Cardiac muscle cell (in vitro differentiated cells and primary cell): ENCODE measurements at regions not wholly inside any gene's neighbourhood (a gene's known extent, or its start where the extent isn't known, plus 50 kb on each side); places are given as distances from the start of the nearest gene placed in this dataset.
"Not testable (repeated sequence)": the region's sequence is repeated elsewhere in the genome, so short reads cannot be mapped to it uniquely, and the experiment has no call there.

Experiments
- DNase-seq, 2 donors: peaks; one replicate each; pipeline versions ENCODE4 v3.0.0 to v3.0.0-alpha.2; 2010 to 2017; ENCODE audit warnings: low read depth in 1 of 2, low spot score in 1 of 2
- H3K27ac ChIP-seq: fragments of 200-600 bp; sonication (generic); 2 replicates; pipeline ENCODE4 v1.5.1; 2016
- H3K27me3 ChIP-seq: fragments of 200-600 bp; sonication (generic); 2 replicates; pipeline ENCODE4 v1.6.0; 2016; ENCODE audit warnings: control low read depth
- H3K36me3 ChIP-seq: fragments of 200-600 bp; sonication (generic); 2 replicates; pipeline ENCODE4 v1.5.1; 2016; ENCODE audit warnings: control low read depth
- H3K4me1 ChIP-seq: fragments of 200-600 bp; sonication (generic); 2 replicates; pipeline ENCODE4 v1.8.1; 2017; ENCODE audit warnings: low read depth, mild to moderate bottlenecking, mixed run types
- H3K4me3 ChIP-seq: fragments of 200-600 bp; sonication (generic); 2 replicates; pipeline ENCODE4 v1.5.1; 2016; ENCODE audit warnings: mild to moderate bottlenecking
- H3K9me3 ChIP-seq: fragments of 200-600 bp; sonication (generic); 2 replicates; pipeline ENCODE4 v1.5.1; 2017; ENCODE audit warnings: low read depth, mild to moderate bottlenecking, control low read depth
- CTCF ChIP-seq: IDR thresholded peaks from 2 replicates; pipeline ENCODE4 v1.5.1; 2012; ENCODE audit warnings: low read depth, mild to moderate bottlenecking, low read length

DNA sequence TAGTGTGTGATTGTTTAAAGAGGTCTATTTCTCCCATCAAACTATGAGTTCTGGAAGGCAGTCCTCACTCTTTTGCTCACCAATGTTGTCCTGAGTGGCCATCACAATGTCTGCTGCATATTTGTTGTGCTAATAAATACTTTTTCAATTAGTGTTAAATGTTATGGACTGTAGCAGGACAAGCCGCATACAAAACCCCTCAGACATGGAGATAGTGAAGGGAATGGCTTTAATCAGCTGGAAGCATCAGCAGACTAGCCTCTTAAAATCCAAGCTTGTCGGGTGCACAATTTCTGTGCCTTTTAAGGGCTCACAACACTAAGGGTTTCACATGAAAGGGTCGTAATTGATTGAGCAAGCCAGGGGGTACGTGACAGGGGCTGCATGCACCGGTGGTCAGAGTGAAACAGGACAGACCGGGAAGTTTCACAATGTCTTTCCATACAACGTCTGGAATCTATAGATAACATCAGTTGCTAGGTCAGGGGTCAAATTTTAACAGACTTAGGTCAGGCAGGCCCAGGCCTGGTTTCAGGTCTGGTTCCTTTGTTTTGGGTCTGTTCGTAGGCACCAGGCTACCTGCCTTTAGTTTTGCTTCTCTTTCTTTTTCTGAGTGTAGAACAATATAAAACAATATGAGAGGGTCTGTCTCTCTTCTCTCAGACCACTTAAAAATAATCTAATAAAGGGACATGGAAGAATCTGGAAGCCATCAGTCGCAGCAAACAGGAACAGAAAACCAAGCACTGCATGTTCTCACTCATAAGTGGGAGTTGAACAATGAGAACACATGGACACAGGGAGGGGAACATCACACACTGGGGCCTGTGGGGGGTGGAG, 327.6 kb upstream of the HTR1E start:
- H3K9me3 ChIP-seq, result no peaks in the 10 kb centered on the region
- TF ChIP-seq CTCF, result no peak
- H3K36me3 ChIP-seq, result no peaks in the 10 kb centered on the region
- H3K27ac ChIP-seq, result peak overlapping the region; percentile 79
- H3K27me3 ChIP-seq, result no peaks in the 10 kb centered on the region
- H3K4me3 ChIP-seq, result no peak overlapping the region
- peaks cover 16% of the 10 kb centered on the region for H3K4me1 ChIP-seq
- peak in 1 of 2 donors; percentile 39 for DNase-seq

DNA sequence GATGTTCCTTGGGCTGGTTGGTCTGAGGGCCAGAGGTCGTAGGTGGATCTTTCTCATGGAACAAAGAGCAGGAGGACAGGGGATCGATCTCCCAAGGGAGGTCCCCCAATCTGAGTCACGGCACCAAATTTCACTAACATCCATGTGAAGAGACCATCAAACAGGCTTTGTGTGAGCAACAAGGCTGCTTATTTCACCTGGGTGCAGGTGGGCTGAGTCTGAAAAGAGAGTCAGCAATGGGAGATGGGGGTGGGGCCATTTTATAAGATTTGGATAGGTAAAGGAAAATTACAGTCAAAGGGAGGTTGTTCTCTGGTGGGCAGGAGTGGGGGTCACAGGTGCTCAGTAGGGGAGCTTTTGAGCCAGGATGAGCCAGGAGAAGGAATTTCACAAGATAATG, 334.0 kb upstream of the HTR1E start:
- not testable (repeated sequence) for H3K9me3 ChIP-seq, H3K27me3 ChIP-seq, H3K27ac ChIP-seq, H3K4me1 ChIP-seq, H3K4me3 ChIP-seq, DNase-seq, H3K36me3 ChIP-seq

- H3K27me3 ChIP-seq, H3K36me3 ChIP-seq, H3K4me1 ChIP-seq, DNase-seq, H3K27ac ChIP-seq, H3K4me3 ChIP-seq, H3K9me3 ChIP-seq: not testable (repeated sequence)
Measured at GRCh38 chr6:86602093-86602492, 335.2 kb upstream of the HTR1E start.

DNA sequence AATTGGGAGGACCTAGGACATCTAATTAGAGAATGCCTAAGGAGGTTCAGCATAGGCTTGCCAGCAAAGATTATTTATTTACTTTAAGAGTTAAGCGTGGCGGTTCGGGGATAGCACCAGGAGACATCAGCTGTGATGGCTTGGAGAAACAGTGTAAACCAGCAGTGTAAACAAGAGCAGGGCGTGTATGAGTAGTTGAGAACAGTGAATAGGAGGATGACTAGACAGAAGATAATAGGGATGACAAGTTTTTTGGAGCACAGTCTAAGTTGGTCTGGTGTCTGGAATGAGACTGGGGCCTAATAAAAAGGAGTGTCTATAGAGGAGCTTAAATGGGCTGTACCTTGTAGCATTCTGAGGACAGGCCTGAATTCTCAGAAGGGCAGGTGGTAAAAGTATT, 338.4 kb upstream of the HTR1E start:
- H3K27ac ChIP-seq, H3K27me3 ChIP-seq, H3K4me1 ChIP-seq, DNase-seq, H3K36me3 ChIP-seq, H3K9me3 ChIP-seq, H3K4me3 ChIP-seq: not testable (repeated sequence)

DNA sequence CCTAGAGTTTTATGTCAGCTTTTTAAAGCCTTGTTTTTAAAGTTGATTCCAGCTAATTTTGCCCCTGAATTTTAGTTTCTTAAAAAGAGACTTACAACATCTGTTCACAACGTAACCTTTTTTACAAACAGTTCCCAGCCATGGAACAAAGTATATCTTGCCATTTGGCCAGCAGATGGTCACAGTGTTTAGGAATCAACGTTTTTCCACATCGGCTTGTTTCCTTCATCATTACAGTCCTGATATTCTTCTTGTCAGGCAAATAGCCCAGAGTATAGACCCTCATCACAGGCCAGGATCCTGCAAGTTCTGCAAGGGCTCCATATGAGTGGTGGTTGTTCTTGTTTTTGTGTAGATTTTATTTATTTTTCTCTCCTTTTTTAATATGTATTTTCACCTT, 341.7 kb upstream of the HTR1E start:
- no peaks in the 10 kb centered on the region for H3K36me3 ChIP-seq
- TF ChIP-seq CTCF, result no peak
- H3K9me3 ChIP-seq, result no peaks in the 10 kb centered on the region
- H3K27me3 ChIP-seq, result no peaks in the 10 kb centered on the region
- no peaks in the 10 kb centered on the region for H3K4me1 ChIP-seq
- H3K27ac ChIP-seq, result no peak overlapping the region
- no peak for DNase-seq
- H3K4me3 ChIP-seq, result no peak overlapping the region

DNA sequence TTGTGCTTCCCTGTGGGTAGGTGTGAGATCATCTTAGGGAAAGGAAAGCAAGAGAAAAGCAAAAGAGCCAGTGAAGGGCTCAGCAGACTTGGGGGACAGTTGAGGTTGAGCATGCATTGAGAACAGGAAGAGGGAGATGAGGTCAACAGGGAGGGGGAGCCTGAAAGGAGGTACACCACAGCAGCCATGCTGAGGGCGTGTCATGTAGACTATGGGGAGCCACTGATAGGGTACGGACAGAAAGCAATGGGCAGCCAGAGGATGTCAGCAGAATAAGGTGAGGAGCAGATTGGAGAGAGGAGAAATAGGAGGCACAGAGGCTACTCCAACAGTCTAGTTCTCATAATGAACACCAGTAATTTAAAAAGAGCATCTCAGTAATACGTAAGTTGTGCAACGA, 351.1 kb upstream of the HTR1E start:
- Histone ChIP-seq H3K27ac (no peak overlapping the region), H3K27me3 (no peaks in the 10 kb centered on the region), H3K4me1 (no peaks in the 10 kb centered on the region), H3K4me3 (no peak overlapping the region), H3K9me3 (no peaks in the 10 kb centered on the region), H3K36me3 (no peaks in the 10 kb centered on the region)
- no peak for DNase-seq
- no peak for TF ChIP-seq CTCF

DNA sequence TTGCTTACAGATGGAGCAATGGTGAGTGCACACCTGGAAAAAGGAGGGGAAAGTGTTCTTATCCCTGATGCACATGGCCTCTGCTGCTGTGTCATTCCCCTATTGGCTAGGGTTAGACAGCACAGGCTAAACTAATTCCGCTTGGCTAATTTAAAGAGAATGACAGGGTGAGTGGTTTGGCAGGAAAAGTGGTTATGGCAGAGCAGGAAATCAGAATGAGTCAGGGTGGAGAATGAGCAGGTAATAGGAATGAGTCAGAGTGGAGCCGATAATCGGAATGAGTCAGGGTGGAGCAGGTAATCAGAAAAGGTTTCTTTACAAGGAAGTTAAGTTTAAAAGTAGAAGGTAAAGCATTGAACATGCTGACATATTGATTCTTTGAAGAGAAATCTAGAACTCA, 355.5 kb upstream of the HTR1E start:
- H3K9me3 ChIP-seq, result no peaks in the 10 kb centered on the region
- no peak for DNase-seq
- H3K36me3 ChIP-seq, result no peaks in the 10 kb centered on the region
- no peaks in the 10 kb centered on the region for H3K4me1 ChIP-seq
- no peak overlapping the region for H3K4me3 ChIP-seq
- no peaks in the 10 kb centered on the region for H3K27me3 ChIP-seq
- H3K27ac ChIP-seq, result no peak overlapping the region
- no peak for TF ChIP-seq CTCF
